Liver (tissue), 8 donors: ENCODE measurements at regions not wholly inside any gene's neighbourhood (a gene's known extent, or its start where the extent isn't known, plus 50 kb on each side); places are given as distances from the start of the nearest gene placed in this dataset.

ENCODE experiments used
- DNase-seq: peaks from one replicate; pipeline ENCODE4 v3.0.0-alpha.2; 2017; ENCODE audit warnings: low spot score
- H3K27ac ChIP-seq, 2 donors: one replicate each; pipeline ENCODE4 v1.7.0; 2013; ENCODE audit warnings: inconsistent platforms in 2 of 2, low read length in 2 of 2, control low read depth in 1 of 2, low read depth in 1 of 2, mild to moderate bottlenecking in 1 of 2
- H3K27me3 ChIP-seq, 4 donors: one replicate each; pipeline versions ENCODE4 v1.6.1 to v1.7.0; 2013; ENCODE audit warnings: low read length in 3 of 4, inconsistent platforms in 1 of 4, mild to moderate bottlenecking in 1 of 4, moderate library complexity in 1 of 4; ENCODE audit not compliant: control insufficient read depth in 4 of 4, insufficient read depth in 4 of 4
- H3K36me3 ChIP-seq, 4 donors: one replicate each; pipeline versions ENCODE4 v1.6.1 to v1.7.0; 2013; ENCODE audit warnings: low read length in 3 of 4, mild to moderate bottlenecking in 3 of 4, low read depth in 1 of 4, moderate library complexity in 1 of 4; ENCODE audit not compliant: control insufficient read depth in 4 of 4, insufficient read depth in 3 of 4
- H3K4me1 ChIP-seq, 4 donors: one replicate each; pipeline versions ENCODE4 v1.6.1 to v1.7.0; 2013; ENCODE audit warnings: low read length in 3 of 4, mild to moderate bottlenecking in 3 of 4, moderate library complexity in 1 of 4; ENCODE audit not compliant: control insufficient read depth in 4 of 4, insufficient read depth in 4 of 4
- H3K4me3 ChIP-seq, 3 donors: one replicate each; pipeline versions ENCODE4 v1.6.1 to v1.7.0; 2013; ENCODE audit warnings: low read length in 3 of 3, control low read depth in 1 of 3, low read depth in 1 of 3, mild to moderate bottlenecking in 1 of 3
- H3K9ac ChIP-seq, 2 donors: one replicate each; pipeline ENCODE4 v1.7.0; 2013; ENCODE audit warnings: low read length in 2 of 2, mild to moderate bottlenecking in 2 of 2, moderate library complexity in 2 of 2, control low read depth in 1 of 2, low read depth in 1 of 2
- H3K9me3 ChIP-seq, 4 donors: one replicate each; pipeline versions ENCODE4 v1.6.1 to v1.7.0; 2013; ENCODE audit warnings: low read length in 3 of 4; ENCODE audit not compliant: control insufficient read depth in 4 of 4
- EGR1 ChIP-seq, 2 donors: IDR thresholded peaks; 2 replicates each; pipeline ENCODE4 v1.6.1; 2016 to 2018; ENCODE audit warnings: antibody characterized with exemption in 2 of 2, low read depth in 2 of 2
- FOXA1 ChIP-seq: IDR thresholded peaks from 2 replicates; pipeline ENCODE4 v1.6.1; 2016; ENCODE audit warnings: antibody characterized with exemption
- FOXA2 ChIP-seq: IDR thresholded peaks from 2 replicates; pipeline ENCODE4 v1.6.1; 2016; ENCODE audit warnings: antibody characterized with exemption
- GABPA ChIP-seq, 2 donors: IDR thresholded peaks in 1 of 2; conservative IDR thresholded peaks in 1 of 2; 2 replicates each; pipeline ENCODE4 v1.6.1; 2016; ENCODE audit warnings: antibody characterized with exemption in 2 of 2, mild to moderate bottlenecking in 1 of 2, moderate library complexity in 1 of 2
- HNF4G ChIP-seq: IDR thresholded peaks from 2 replicates; pipeline ENCODE4 v1.6.1; 2016; ENCODE audit warnings: antibody characterized with exemption
- JUND ChIP-seq, 2 donors: IDR thresholded peaks; 2 replicates each; pipeline ENCODE4 v1.6.1; 2016; ENCODE audit warnings: antibody characterized with exemption in 2 of 2
- NR2F2 ChIP-seq: IDR thresholded peaks from 2 replicates; pipeline ENCODE4 v1.6.1; 2016; ENCODE audit warnings: antibody characterized with exemption
- RAD21 ChIP-seq, 2 donors: IDR thresholded peaks; 2 replicates each; pipeline ENCODE4 v1.6.1; 2016; ENCODE audit warnings: antibody characterized with exemption in 2 of 2, mild to moderate bottlenecking in 2 of 2
- RXRA ChIP-seq, 2 donors: IDR thresholded peaks; 2 replicates each; pipeline ENCODE4 v1.6.1; 2017 to 2018; ENCODE audit warnings: antibody characterized with exemption in 2 of 2, mild to moderate bottlenecking in 1 of 2
- SP1 ChIP-seq: IDR thresholded peaks from 2 replicates; pipeline ENCODE4 v1.6.1; 2018; ENCODE audit warnings: antibody characterized with exemption, mild to moderate bottlenecking
- TAF1 ChIP-seq: conservative IDR thresholded peaks from 2 replicates; pipeline ENCODE4 v1.6.1; 2016; ENCODE audit warnings: antibody characterized with exemption, mild to moderate bottlenecking
- YY1 ChIP-seq: IDR thresholded peaks from 2 replicates; pipeline ENCODE4 v1.6.1; 2016; ENCODE audit warnings: antibody characterized with exemption, mild to moderate bottlenecking
- WGBS: extraction: QIAGEN DNeasy Blood & Tissue Kit; methylation state at CpG from one replicate; pipeline ENCODE4 v1.1.7; 2013; 5-methylcytosine and 5-hydroxymethylcytosine counted together
- TF ChIP-seq, protein P1 (sequence below): IDR thresholded peaks from 2 replicates; pipeline ENCODE4 v1.6.1; 2016; ENCODE audit warnings: antibody characterized with exemption
- TF ChIP-seq, protein P2 (sequence below): IDR thresholded peaks from 2 replicates; pipeline ENCODE4 v1.6.1; 2016; ENCODE audit warnings: antibody characterized with exemption, mild to moderate bottlenecking
- TF ChIP-seq, protein P3 (sequence below): IDR thresholded peaks from 2 replicates; pipeline ENCODE4 v1.6.1; 2016; ENCODE audit warnings: antibody characterized with exemption
- TF ChIP-seq, protein P4 (sequence below): fragments of 150-350 bp; IDR thresholded peaks from 2 replicates; pipeline ENCODE4 v1.5.1; 2017; ENCODE audit warnings: improper control_type of control experiment, low read depth, low read length; ENCODE audit not compliant: missing input control
- donor health status: healthy.
- donor health status: healthy.
- donor health status: healthy.
- donor health status: healthy.
- donor health status: healthy.

DNA sequence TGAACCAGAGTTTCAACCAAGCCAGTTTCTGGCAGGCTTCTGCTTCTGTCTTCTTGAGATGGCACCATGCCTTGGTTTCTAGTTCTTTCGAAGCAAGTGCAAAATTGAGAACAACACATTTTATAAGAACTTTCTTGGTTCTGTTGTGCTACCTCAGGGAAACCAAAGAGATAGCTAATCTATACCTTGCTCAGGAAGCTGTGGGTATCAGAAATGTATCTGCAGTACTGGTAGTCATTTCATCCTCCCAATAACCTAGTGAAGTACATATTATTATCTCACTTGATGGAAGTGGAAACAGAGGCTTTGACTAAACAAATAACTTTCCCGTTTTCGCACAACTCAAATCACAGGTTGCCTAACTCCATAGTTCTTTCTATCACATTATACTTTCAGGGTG is 246.6 kb downstream of the ENC1 start:
- no peak for DNase-seq
- H3K27ac ChIP-seq = no peak overlapping the region
- H3K36me3 ChIP-seq = no peaks in the 10 kb centered on the region
- 92% methylated on average over 3 of the region's 3 CpGs for WGBS
- H3K27me3 ChIP-seq = no peaks in the 10 kb centered on the region
- no peak overlapping the region for H3K4me3 ChIP-seq
- no peak overlapping the region for H3K9ac ChIP-seq
- peaks cover 0 to 3% (median under 1%) of the 10 kb centered on the region in 4 donors for H3K4me1 ChIP-seq
- H3K9me3 ChIP-seq = no peaks in the 10 kb centered on the region
- TF ChIP-seq EGR1 (IDR thresholded peaks at IDR 0.05; ENCODE audit: low read depth in 2 of 2) = no peak
- TF ChIP-seq, protein P1, sequence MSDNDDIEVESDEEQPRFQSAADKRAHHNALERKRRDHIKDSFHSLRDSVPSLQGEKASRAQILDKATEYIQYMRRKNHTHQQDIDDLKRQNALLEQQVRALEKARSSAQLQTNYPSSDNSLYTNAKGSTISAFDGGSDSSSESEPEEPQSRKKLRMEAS = no peak
- no peak for TF ChIP-seq RAD21 (IDR thresholded peaks at IDR 0.05)
- TF ChIP-seq GABPA (IDR thresholded peaks at IDR 0.05 in 1 of 2, conservative IDR thresholded peaks at IDR 0.05 in 1 of 2) = no peak
- TF ChIP-seq HNF4G = no peak
- TF ChIP-seq RXRA (IDR thresholded peaks at IDR 0.05) = no peak
- no peak for TF ChIP-seq TAF1

DNA sequence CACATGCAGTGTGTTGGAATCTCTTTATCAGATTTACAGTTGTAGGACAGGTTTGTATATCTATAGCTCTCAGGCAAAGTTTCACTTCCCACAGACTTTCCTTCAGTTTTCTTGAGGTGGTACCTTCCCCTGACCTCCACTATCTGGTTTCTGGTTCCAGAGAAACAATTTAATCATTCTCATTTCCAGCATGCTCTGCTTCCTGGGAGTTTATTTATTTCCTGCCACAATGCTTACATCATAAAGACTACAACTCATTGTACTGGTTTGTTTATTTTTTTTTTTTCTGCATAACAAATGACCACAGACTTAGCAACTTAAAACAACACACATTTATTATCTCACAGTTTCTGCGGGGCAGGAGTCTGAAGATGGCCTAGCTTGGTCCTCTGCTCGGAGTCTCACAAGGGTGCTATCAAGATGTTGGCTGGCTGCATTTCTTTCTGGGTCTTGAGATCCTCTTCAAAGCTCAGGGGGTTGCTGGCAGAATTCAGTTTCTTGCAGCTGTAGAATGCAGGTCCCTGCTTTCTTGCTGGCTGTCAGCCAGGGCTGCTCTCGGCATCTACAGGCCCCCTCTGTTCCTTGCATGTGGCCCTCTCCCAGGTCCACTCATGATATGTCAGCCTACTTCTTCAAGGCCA is 247.7 kb downstream of the ENC1 start:
- WGBS = 75% methylated on average over 3 of the region's 3 CpGs
- Histone ChIP-seq H3K27ac (no peak overlapping the region), H3K4me3 (no peak overlapping the region), H3K9ac (no peak overlapping the region), H3K27me3 (no peaks in the 10 kb centered on the region), H3K4me1 (peaks cover 0 to 3% (median under 1%) of the 10 kb centered on the region in 4 donors), H3K9me3 (no peaks in the 10 kb centered on the region), H3K36me3 (no peaks in the 10 kb centered on the region)
- DNase-seq = no peak
- no peak for TF ChIP-seq JUND (IDR thresholded peaks at IDR 0.05)
- no peak for TF ChIP-seq TAF1
- no peak for TF ChIP-seq RAD21 (IDR thresholded peaks at IDR 0.05)
- no peak for TF ChIP-seq SP1
- TF ChIP-seq FOXA2 = no peak
- TF ChIP-seq FOXA1 = no peak
- TF ChIP-seq, protein P1 = no peak
- TF ChIP-seq YY1 = no peak
- TF ChIP-seq, protein P2, sequence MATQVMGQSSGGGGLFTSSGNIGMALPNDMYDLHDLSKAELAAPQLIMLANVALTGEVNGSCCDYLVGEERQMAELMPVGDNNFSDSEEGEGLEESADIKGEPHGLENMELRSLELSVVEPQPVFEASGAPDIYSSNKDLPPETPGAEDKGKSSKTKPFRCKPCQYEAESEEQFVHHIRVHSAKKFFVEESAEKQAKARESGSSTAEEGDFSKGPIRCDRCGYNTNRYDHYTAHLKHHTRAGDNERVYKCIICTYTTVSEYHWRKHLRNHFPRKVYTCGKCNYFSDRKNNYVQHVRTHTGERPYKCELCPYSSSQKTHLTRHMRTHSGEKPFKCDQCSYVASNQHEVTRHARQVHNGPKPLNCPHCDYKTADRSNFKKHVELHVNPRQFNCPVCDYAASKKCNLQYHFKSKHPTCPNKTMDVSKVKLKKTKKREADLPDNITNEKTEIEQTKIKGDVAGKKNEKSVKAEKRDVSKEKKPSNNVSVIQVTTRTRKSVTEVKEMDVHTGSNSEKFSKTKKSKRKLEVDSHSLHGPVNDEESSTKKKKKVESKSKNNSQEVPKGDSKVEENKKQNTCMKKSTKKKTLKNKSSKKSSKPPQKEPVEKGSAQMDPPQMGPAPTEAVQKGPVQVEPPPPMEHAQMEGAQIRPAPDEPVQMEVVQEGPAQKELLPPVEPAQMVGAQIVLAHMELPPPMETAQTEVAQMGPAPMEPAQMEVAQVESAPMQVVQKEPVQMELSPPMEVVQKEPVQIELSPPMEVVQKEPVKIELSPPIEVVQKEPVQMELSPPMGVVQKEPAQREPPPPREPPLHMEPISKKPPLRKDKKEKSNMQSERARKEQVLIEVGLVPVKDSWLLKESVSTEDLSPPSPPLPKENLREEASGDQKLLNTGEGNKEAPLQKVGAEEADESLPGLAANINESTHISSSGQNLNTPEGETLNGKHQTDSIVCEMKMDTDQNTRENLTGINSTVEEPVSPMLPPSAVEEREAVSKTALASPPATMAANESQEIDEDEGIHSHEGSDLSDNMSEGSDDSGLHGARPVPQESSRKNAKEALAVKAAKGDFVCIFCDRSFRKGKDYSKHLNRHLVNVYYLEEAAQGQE = no peak
- TF ChIP-seq, protein P3, sequence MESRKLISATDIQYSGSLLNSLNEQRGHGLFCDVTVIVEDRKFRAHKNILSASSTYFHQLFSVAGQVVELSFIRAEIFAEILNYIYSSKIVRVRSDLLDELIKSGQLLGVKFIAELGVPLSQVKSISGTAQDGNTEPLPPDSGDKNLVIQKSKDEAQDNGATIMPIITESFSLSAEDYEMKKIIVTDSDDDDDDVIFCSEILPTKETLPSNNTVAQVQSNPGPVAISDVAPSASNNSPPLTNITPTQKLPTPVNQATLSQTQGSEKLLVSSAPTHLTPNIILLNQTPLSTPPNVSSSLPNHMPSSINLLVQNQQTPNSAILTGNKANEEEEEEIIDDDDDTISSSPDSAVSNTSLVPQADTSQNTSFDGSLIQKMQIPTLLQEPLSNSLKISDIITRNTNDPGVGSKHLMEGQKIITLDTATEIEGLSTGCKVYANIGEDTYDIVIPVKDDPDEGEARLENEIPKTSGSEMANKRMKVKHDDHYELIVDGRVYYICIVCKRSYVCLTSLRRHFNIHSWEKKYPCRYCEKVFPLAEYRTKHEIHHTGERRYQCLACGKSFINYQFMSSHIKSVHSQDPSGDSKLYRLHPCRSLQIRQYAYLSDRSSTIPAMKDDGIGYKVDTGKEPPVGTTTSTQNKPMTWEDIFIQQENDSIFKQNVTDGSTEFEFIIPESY = no peak
- TF ChIP-seq GABPA (IDR thresholded peaks at IDR 0.05 in 1 of 2, conservative IDR thresholded peaks at IDR 0.05 in 1 of 2) = no peak
- no peak for TF ChIP-seq NR2F2
- TF ChIP-seq HNF4G = no peak
- TF ChIP-seq, protein P4, sequence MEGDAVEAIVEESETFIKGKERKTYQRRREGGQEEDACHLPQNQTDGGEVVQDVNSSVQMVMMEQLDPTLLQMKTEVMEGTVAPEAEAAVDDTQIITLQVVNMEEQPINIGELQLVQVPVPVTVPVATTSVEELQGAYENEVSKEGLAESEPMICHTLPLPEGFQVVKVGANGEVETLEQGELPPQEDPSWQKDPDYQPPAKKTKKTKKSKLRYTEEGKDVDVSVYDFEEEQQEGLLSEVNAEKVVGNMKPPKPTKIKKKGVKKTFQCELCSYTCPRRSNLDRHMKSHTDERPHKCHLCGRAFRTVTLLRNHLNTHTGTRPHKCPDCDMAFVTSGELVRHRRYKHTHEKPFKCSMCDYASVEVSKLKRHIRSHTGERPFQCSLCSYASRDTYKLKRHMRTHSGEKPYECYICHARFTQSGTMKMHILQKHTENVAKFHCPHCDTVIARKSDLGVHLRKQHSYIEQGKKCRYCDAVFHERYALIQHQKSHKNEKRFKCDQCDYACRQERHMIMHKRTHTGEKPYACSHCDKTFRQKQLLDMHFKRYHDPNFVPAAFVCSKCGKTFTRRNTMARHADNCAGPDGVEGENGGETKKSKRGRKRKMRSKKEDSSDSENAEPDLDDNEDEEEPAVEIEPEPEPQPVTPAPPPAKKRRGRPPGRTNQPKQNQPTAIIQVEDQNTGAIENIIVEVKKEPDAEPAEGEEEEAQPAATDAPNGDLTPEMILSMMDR = no peak
